Retinal pigment epithelial cell (primary cell): ENCODE measurements at regions not wholly inside any gene's neighbourhood (a gene's known extent, or its start where the extent isn't known, plus 50 kb on each side); places are given as distances from the start of the nearest gene placed in this dataset.

Experiments used
- DNase-seq: peaks from one replicate; pipeline ENCODE4 v3.0.0-alpha.2; 2010; ENCODE audit warnings: low read depth
- H3K4me3 ChIP-seq: 2 replicates; pipeline ENCODE4 v1.5.1; 2011; ENCODE audit warnings: mild to moderate bottlenecking, low read length, control low read depth, moderate library complexity
- CTCF ChIP-seq: conservative IDR thresholded peaks from 2 replicates; pipeline ENCODE4 v1.5.1; 2011; ENCODE audit warnings: low read depth, low read length, control low read depth, inconsistent platforms

GRCh38 chr1:14500912-14501311 is 97.6 kb upstream of the KAZN start:
- TF ChIP-seq CTCF, result no peak
- no peak for DNase-seq
- H3K4me3 ChIP-seq, result no peak overlapping the region

GRCh38 chr1:14504517-14504916 is 94.0 kb upstream of the KAZN start:
- peak overlapping the region; percentile 28 for H3K4me3 ChIP-seq
- no peak for TF ChIP-seq CTCF
- no peak for DNase-seq

GRCh38 chr1:14506471-14507255 is 91.8 kb upstream of the KAZN start:
- no peak overlapping the region for H3K4me3 ChIP-seq
- no peak for TF ChIP-seq CTCF
- no peak for DNase-seq

GRCh38 chr1:14507262-14507661 is 91.2 kb upstream of the KAZN start:
- H3K4me3 ChIP-seq, result no peak overlapping the region
- no peak for TF ChIP-seq CTCF
- DNase-seq, result no peak

- no peak for TF ChIP-seq CTCF
- DNase-seq, result no peak
- H3K4me3 ChIP-seq, result no peak overlapping the region
Measured at GRCh38 chr1:14508613-14509012, 89.9 kb upstream of the KAZN start.

- no peak for TF ChIP-seq CTCF
- DNase-seq, result no peak
- H3K4me3 ChIP-seq, result no peak overlapping the region
Measured at GRCh38 chr1:14511166-14511680, 87.3 kb upstream of the KAZN start.
